Astrocyte (in vitro differentiated cells and primary cell): ENCODE measurements at regions not wholly inside any gene's neighbourhood (a gene's known extent, or its start where the extent isn't known, plus 50 kb on each side); places are given as distances from the start of the nearest gene placed in this dataset.
A peak's percentile ranks its signal among the peaks of the same experiment; 100 is the strongest.

ENCODE experiments used
- DNase-seq: peaks from one replicate; pipeline ENCODE4 v3.0.0-alpha.2; 2010; ENCODE audit warnings: low read depth
- FAIRE-seq: peaks from 2 replicates; lab custom pipeline; 2011; peaks lifted over from hg19 to GRCh38; lab: Jason Lieb, UNC
- H2AFZ ChIP-seq: 2 replicates; pipeline ENCODE4 v1.6.0; 2012; ENCODE audit warnings: low read depth, low read length, inconsistent platforms
- H3K27ac ChIP-seq: 2 replicates; pipeline ENCODE4 v1.5.1; 2011; ENCODE audit warnings: low read depth, low read length, inconsistent platforms
- H3K27me3 ChIP-seq: 2 replicates; pipeline ENCODE4 v1.6.0; 2011; ENCODE audit warnings: low read length, inconsistent platforms; ENCODE audit not compliant: insufficient read depth
- H3K36me3 ChIP-seq: 2 replicates; pipeline ENCODE4 v1.5.1; 2011; ENCODE audit warnings: low read length, inconsistent platforms; ENCODE audit not compliant: insufficient read depth
- H3K4me1 ChIP-seq: 2 replicates; pipeline ENCODE4 v1.5.1; 2011; ENCODE audit warnings: low read length, inconsistent platforms; ENCODE audit not compliant: insufficient read depth
- H3K4me2 ChIP-seq: 2 replicates; pipeline ENCODE4 v1.6.0; 2012; ENCODE audit warnings: low read length, inconsistent platforms
- H3K4me3 ChIP-seq: 2 replicates; pipeline ENCODE4 v1.5.1; 2011; ENCODE audit warnings: low read depth, mild to moderate bottlenecking, low read length, inconsistent platforms; ENCODE audit not compliant: insufficient read depth
- H3K79me2 ChIP-seq: 2 replicates; pipeline ENCODE4 v1.6.0; 2012; ENCODE audit warnings: mild to moderate bottlenecking, low read length, inconsistent platforms; ENCODE audit not compliant: insufficient read depth
- H3K9ac ChIP-seq: 2 replicates; pipeline ENCODE4 v1.6.0; 2012; ENCODE audit warnings: mild to moderate bottlenecking, low read length, inconsistent platforms
- H3K9me3 ChIP-seq: 2 replicates; pipeline ENCODE4 v1.5.1; 2012; ENCODE audit warnings: low read depth, mild to moderate bottlenecking, low read length, inconsistent platforms; ENCODE audit not compliant: insufficient read depth
- H4K20me1 ChIP-seq: 2 replicates; pipeline ENCODE4 v1.6.0; 2012; ENCODE audit warnings: low read length, inconsistent platforms; ENCODE audit not compliant: insufficient read depth
- H3K27ac Mint-ChIP-seq: one replicate; pipeline ENCODE4 v1.8.0; 2021; ENCODE audit warnings: mild to moderate bottlenecking, mixed read lengths; ENCODE audit not compliant: unreplicated experiment
- H3K27me3 Mint-ChIP-seq: one replicate; pipeline ENCODE4 v1.8.0; 2021; ENCODE audit warnings: low read depth, mixed read lengths; ENCODE audit not compliant: unreplicated experiment
- H3K36me3 Mint-ChIP-seq: one replicate; pipeline ENCODE4 v1.8.0; 2021; ENCODE audit warnings: low read depth, mixed read lengths; ENCODE audit not compliant: unreplicated experiment
- H3K4me1 Mint-ChIP-seq: one replicate; pipeline ENCODE4 v1.8.0; 2021; ENCODE audit warnings: low read depth, mixed read lengths; ENCODE audit not compliant: unreplicated experiment
- H3K4me3 Mint-ChIP-seq: one replicate; pipeline ENCODE4 v1.8.0; 2021; ENCODE audit warnings: mild to moderate bottlenecking, moderate library complexity, mixed read lengths; ENCODE audit not compliant: unreplicated experiment
- H3K9me3 Mint-ChIP-seq: one replicate; pipeline ENCODE4 v1.8.0; 2021; ENCODE audit warnings: mild to moderate bottlenecking, mixed read lengths; ENCODE audit not compliant: unreplicated experiment
- CTCF ChIP-seq: IDR thresholded peaks from 2 replicates; pipeline ENCODE4 v1.5.1; 2011; ENCODE audit warnings: low read depth, mild to moderate bottlenecking, inconsistent platforms, low read length, moderate library complexity; ENCODE audit not compliant: insufficient read depth
- EZH2 ChIP-seq: IDR thresholded peaks from 2 replicates; pipeline ENCODE4 v1.6.1; 2012; ENCODE audit warnings: mild to moderate bottlenecking, low read length, inconsistent platforms; ENCODE audit not compliant: insufficient read depth

GRCh38 chr3:28973609-28974008 lies 307.3 kb upstream of the RBMS3 start:
- Histone ChIP-seq H2AFZ (no peak overlapping the region), H3K9me3 (peaks cover 4% of the 10 kb centered on the region), H4K20me1 (no peaks in the 10 kb centered on the region), H3K4me3 (no peak overlapping the region), H3K4me2 (peak overlapping the region; percentile 28), H3K36me3 (no peaks in the 10 kb centered on the region), H3K4me1 (peaks cover 4% of the 10 kb centered on the region), H3K9ac (no peak overlapping the region), H3K79me2 (no peaks in the 10 kb centered on the region), H3K27ac (peak overlapping the region; percentile 41), H3K27me3 (no peaks in the 10 kb centered on the region)
- no peak overlapping the region for H3K27ac Mint-ChIP-seq
- H3K36me3 Mint-ChIP-seq: no peaks in the 10 kb centered on the region
- H3K4me1 Mint-ChIP-seq: peaks cover 6% of the 10 kb centered on the region
- FAIRE-seq (no peak), DNase-seq (peak; percentile 77)
- peaks cover 3% of the 10 kb centered on the region for H3K9me3 Mint-ChIP-seq
- H3K27me3 Mint-ChIP-seq: no peaks in the 10 kb centered on the region
- TF ChIP-seq CTCF: no peak
- no peak for TF ChIP-seq EZH2
- H3K4me3 Mint-ChIP-seq: no peak overlapping the region

GRCh38 chr3:28978092-28978491 lies 302.8 kb upstream of the RBMS3 start:
- Mint-ChIP-seq H3K36me3 (no peaks in the 10 kb centered on the region), H3K9me3 (no peaks in the 10 kb centered on the region), H3K27ac (no peak overlapping the region), H3K4me1 (peaks cover 4% of the 10 kb centered on the region), H3K27me3 (no peaks in the 10 kb centered on the region), H3K4me3 (no peak overlapping the region)
- Histone ChIP-seq H3K9me3 (no peaks in the 10 kb centered on the region), H4K20me1 (no peaks in the 10 kb centered on the region), H3K27ac (no peak overlapping the region), H3K27me3 (no peaks in the 10 kb centered on the region), H3K4me2 (no peak overlapping the region), H3K9ac (no peak overlapping the region), H3K4me3 (no peak overlapping the region), H3K36me3 (no peaks in the 10 kb centered on the region), H3K4me1 (peaks cover 2% of the 10 kb centered on the region), H3K79me2 (no peaks in the 10 kb centered on the region), H2AFZ (no peak overlapping the region)
- no peak for DNase-seq
- TF ChIP-seq EZH2 (no peak), CTCF (no peak)
- FAIRE-seq: no peak

GRCh38 chr3:28980131-28980530 lies 300.7 kb upstream of the RBMS3 start:
- Mint-ChIP-seq H3K4me3 (no peak overlapping the region), H3K27ac (no peak overlapping the region), H3K27me3 (no peaks in the 10 kb centered on the region), H3K36me3 (no peaks in the 10 kb centered on the region), H3K4me1 (no peaks in the 10 kb centered on the region), H3K9me3 (no peaks in the 10 kb centered on the region)
- Histone ChIP-seq H2AFZ (no peak overlapping the region), H3K79me2 (no peaks in the 10 kb centered on the region), H3K9me3 (no peaks in the 10 kb centered on the region), H3K9ac (no peak overlapping the region), H3K27ac (no peak overlapping the region), H3K4me2 (no peak overlapping the region), H3K36me3 (no peaks in the 10 kb centered on the region), H3K27me3 (no peaks in the 10 kb centered on the region), H3K4me1 (no peaks in the 10 kb centered on the region), H3K4me3 (no peak overlapping the region), H4K20me1 (no peaks in the 10 kb centered on the region)
- no peak for DNase-seq
- no peak for FAIRE-seq
- no peak for TF ChIP-seq EZH2
- TF ChIP-seq CTCF: no peak
